ENCODE measurements at regions not wholly inside any gene's neighbourhood (a gene's known extent, or its start where the extent isn't known, plus 50 kb on each side); places are given as distances from the start of the nearest gene placed in this dataset.
"Not testable (repeated sequence)": the region's sequence is repeated elsewhere in the genome, so short reads cannot be mapped to it uniquely, and the experiment has no call there.

DNA sequence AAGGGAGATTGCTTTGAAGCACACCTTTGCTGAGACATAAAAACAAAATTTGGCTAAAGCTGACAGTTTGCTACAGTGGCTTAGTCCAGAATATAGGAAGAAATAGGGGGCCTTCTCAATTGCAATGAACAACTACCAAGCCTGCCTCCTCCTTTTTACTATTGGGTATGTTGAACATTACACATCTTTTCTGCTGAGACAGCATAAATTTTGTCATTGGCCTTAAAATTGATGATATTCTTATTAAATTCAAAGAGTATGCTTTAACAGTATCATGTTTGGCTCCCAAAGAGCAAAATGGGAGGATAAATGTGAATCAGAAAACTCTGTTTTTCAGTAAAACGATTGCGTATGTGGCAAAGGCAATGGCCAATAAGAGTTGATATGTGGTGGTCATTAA is 721.9 kb upstream of the IGFBP7 start:
- DNase-seq: no peak

DNA sequence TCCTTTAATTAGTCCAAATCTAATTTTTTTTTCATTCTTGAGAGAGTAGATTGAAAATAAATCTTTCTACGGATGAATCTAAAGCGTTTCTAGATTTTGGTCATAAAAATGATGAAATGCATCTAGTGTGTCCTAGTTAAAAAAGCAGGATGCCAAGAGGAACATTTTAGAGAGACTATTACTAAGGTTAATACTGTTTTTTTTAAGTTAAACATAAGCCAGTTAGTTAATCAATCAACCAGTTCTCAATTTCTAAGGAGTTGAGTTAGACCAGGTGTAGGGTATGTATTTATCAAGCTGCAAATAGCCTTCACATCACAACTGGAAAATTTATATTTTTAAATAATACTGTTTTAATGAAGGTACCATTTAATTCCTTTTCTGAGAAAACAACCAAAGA is 679.5 kb upstream of the IGFBP7 start:
- DNase-seq: no peak

DNA sequence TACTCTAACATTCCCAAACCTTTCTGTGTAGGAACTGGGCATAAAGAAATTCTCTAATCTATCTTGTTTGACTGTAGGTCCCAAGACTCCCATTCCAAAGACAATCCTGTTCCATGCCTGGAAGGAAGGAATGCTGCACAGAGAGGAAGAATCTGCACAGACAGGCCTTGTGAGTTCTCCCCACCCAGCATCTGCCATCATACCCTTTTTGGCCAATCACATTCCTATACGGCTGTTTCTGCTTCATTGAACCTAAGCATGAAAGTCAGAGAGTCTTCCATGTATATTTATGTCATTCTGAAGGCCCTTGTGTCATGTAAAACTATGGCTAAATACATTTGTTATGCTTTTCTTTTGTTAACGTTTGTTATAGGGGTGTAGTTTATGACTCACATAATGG is 667.7 kb upstream of the IGFBP7 start:
- no peak for DNase-seq

DNA sequence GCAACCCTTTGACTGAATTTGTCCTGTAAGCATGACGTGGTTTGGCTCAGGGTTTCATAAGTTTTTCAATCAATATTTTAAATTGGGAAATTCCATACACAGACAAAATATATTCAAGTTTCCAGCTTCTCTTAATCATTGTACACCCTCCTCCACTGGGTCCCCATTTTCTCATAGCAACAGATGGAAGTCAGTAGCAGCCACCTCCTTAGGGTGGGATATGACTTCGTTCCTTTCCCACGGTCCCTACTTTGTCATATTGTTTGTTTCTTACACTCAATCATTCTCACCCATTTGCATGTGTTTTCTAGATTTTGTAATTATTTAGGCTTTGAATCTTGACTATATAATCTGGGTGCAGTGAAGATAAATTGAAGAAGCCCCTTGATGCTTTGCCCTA is 664.5 kb upstream of the IGFBP7 start:
- no peak for DNase-seq

DNA sequence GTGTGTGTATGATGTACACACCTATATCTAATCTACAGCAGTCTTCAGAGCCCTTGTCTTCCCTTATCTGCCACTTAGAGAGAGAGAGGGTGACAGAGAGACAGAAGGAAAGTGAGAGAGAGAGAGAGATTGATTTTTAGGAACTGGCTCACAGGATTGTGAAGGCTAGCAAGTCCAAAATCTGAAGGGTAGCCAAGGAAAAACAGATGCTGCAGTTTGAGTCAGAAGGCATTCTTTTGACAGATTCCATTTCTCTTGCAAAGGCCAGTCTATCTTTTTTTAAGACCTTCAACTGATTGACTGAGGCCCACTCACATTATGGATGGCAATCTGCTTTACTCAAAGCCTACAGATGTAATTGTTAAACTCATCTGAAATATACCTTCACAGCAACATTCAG is 664.0 kb upstream of the IGFBP7 start:
- no peak for DNase-seq

DNA sequence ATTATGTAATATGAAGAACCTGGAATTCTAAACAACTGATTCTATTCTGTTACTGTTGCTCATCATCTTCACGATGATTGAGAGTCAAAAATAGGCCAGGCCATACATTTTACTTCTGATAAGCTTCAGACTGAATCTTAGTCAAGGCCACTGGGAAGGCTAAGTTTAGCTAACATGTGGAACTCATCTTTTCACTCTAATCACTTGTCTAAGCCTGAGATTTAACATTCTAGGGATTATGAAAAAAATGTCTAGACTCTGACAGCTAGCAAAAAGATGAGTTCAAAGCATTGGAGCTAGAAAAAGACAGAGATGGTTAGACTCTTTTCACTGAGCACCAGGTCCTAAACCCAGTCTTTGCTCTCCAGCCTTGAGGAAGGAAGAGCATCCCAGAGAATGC is 656.2 kb upstream of the IGFBP7 start:
- no peak for DNase-seq

DNA sequence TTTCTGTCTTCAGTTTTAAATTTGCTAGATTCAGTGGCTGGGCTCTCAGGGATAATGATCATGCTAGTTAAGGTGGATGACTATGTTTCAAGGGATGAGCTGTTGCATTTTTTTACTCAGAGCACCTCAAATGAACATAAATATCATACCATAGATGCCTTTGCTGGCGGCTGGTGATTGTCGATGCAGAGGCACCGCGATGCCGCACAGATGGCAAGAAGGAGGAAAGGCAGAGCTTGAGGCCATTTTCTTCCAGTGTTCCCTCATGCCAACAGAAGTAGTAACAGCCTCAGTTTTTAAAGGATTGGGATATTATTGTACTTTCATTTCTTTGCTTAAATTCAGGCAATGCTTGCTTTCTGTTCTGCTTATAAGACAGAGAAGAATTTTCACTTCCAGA is 654.7 kb upstream of the IGFBP7 start:
- no peak for DNase-seq

DNA sequence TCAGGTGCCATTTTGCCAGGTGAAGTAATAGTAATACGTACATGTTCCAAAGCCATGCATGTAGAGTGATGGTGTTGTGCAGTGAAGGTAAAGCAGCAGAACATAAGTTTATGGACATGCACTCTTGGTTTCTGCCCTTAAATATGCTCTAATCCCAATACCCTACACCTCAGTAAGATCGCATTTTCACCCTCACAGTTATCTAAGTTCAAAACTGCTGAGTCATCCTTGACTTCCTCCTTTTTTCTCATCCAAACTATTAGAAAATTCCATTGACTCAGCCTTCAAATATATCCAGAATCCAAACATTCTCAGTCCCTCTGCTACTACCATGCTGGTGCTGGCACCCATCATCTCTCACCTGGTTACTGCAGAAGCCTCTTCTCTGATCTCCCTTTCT is 652.9 kb upstream of the IGFBP7 start:
- no peak for DNase-seq

DNA sequence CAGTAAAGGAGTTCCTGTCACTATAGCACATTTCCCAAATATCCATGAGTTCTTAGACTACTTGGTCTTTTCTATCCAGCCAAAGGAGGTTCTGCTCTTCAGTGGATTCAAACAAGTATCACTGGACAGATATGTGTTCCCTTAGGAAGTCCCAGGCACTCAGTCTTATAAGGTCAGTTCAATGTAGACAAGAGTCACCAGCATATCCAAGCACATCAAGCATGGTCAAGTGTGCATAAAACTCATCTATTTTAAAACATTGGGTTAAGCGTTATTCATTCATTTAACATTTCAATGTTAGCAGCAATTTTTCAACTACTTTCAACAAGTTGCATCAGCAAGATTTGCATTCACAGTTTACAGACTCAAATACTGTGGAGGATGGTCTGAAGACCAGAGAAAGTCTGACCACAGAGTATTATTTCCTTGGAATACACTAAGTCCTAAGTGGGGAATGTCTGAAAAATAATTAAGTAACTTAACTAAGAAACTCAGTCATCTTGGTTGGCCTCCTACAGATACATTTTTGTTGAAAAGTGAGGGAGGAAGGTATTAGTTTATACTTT is 630.5 kb upstream of the IGFBP7 start:
- DNase-seq: no peak

DNA sequence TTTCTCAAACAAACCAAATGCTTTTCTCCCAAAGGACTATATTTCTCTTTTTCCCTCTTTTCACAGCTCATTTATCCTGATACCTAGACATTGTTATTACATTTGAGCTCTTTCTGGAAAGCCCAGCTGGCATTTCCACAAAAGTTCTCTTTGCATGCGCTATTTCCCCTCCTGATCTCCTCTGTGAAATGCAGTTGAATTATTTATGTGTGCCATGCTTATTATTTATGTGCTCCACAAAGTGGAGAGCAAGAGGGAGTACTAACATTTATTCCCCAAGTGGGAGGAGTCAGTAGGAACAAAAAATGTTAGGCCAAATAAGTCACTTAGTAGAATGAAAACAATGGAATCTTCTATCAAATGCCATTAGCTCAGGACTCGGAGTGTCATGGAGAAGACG is 626.6 kb upstream of the IGFBP7 start:
- no peak for DNase-seq

DNA sequence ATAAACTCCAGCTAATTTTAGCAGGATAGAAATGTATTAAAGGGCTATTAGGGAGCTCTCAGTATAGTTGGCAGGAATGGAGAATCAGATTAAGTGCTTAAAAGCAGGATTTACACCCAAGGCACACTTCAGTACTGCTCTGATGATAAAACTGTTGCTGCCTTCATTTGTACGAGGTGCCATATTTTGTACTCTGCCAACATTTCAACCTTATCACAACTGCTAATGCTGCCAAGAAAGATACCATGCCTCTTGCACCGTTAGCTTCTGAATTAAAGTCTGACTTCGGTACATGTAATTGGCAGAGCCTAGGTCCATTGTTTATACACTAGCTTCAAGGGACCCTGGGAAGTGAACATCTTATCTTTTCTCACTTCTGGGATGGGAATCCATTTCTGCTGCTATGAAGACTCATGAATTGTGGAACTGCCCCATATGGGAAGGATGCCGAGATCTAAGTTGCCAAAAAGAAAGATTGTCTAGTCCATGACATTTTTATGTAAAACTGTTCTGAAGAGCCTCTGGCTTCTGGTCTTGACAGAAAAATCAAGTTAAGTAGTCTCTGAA is 624.0 kb upstream of the IGFBP7 start:
- DNase-seq: no peak

DNA sequence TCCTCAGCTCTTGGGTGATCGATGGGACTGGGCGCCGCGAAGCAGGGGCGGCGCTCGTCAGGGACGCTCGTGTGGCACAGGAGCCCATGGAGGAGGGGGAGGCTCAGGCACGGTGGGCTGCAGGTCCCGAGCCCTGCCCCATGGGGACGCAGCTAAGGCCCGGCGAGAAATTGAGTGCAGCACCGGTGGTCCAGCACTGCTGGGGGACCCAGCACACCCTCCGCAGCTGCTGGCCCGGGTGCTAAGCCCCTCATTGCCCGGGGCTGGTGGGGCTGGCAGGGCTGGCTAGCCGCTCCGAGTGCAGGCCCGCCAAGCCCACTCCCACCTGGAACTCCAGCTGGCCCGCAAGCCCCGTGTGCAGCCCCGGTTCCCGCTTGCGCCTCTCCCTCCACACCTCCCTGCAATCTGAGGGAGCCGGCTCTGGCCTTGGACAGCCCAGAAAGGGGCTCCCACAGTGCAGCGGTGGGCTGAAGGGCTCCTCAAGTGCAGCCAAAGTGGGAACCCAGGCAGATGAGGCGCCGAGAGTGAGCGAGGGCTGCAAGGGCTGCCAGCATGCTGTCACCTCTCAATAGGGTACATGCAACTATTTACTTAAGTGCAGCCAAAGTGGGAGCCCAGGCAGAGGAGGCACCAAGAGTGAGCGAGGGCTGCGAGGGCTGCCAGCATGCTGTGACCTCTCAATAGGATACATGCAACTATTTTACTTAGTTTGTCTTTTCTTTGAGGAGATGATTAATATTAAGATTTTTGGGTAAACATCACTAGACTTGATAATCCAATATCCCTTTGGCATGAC is 619.8 kb upstream of the IGFBP7 start:
- DNase-seq: not testable (repeated sequence)

DNA sequence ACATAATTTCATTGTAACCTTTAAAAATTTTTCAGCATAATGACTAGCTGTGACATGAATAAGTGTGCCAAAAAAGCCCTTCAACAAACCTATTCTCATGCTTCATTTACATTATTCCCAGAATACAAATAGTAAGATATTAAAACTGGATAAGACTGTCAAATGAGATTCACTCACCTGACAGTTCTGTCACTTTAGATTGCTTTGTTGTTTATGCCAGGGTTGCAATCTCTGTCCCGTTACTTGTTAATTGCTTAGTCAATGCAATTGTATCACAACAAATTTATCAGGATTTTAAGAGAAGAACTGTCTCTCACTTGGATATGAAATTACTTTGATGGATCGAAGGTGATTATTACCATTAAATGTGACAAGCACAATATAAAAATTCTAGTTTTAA is 616.0 kb upstream of the IGFBP7 start:
- no peak for DNase-seq

DNA sequence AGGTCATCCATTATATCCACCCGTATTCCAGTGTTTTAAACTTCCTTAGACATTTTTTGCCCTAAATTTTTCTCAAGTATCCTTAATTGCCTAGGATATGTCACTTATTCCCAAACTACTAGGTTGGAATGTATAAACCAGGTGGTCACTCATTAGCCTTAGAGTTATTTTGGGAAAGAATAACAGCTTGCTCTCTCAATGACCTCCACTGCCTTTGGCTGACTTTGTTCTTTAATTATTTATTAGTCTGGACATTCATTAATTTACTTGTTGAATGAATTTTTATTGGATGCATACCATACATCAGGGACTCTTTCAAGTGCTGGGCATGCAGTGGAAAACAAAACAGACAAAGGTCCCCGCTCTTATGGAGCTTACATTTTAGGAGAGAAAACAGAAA is 609.3 kb upstream of the IGFBP7 start:
- DNase-seq: no peak

DNA sequence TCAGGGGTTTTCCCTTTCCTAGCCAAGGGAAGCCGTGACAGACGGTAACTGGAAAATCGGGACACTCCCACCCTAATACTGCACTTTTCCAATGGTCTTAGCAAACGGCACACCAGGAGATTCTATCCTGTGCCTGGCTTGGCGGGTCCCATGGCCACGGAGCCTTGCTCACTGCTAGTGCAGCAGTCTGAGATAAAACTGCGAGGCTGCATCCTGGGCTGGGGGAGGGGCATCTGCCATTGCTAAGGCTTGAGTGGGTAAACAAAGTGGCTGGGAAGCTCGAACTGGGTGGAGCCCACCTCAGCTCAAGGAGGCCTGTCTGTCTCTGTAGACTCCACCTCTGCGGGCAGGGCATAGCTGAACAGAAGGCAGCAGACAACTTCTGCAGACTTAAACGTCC is 604.1 kb upstream of the IGFBP7 start:
- not testable (repeated sequence) for DNase-seq

DNA sequence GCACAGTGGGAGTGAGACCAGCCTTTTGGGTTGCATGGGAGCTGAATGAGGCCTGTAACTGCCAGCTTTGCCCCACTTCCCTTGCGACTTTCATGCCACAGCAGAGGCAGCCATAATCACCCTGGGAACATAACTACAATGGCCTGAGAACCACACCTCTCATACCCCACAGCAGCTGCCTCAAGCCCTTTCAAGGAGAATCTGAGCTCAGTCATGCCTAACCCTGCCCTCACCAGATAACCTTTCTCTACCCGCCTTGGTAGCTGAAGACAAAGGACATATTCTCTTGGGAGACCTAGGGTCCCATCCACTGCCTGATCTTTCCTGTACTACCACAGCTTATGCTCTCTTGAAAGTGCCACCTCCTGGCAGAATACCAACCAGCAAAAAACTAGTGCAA is 599.9 kb upstream of the IGFBP7 start:
- no peak for DNase-seq

DNA sequence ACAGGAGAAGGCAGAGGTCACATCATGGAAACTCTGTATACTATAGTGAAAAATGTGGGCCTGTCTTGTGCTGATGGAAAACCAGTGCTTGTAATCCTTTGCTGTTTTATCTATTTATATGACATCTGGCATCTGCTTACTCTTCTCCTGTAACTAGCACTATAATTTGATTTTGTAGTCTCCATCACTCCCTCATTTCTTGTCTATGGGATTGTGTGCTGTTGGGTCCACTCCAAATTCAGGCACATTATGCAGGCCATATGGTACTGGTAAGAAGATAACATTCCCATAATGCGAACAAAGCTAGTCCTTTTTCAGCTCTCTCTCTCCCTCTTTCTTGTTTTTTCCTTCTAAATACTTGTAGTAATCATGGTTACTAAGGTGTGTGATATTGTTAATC is 581.2 kb upstream of the IGFBP7 start:
- DNase-seq: no peak

DNA sequence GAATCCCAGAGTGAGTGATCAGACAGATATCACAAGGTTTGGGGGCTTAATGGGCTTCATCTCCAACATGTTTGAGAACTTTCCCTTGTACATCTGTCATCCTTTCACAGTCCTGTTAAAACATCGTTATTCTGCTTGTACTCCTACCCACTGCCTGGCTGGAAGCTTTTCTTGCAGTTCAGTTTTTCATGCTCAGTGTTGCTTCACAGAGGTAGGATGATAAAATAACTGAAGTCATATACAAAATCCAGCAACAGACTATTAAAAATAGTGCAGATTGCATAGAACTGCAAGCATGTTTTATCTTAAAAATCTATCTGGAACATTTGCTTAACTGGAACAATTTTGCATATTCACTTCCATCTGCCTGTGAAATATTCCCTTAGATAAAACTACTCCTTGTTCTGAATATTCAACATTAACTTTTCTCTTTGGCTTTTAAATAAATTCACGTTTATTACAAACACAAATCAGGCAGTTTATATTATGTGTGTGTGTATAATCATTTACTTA is 579.6 kb upstream of the IGFBP7 start:
- no peak for DNase-seq

DNA sequence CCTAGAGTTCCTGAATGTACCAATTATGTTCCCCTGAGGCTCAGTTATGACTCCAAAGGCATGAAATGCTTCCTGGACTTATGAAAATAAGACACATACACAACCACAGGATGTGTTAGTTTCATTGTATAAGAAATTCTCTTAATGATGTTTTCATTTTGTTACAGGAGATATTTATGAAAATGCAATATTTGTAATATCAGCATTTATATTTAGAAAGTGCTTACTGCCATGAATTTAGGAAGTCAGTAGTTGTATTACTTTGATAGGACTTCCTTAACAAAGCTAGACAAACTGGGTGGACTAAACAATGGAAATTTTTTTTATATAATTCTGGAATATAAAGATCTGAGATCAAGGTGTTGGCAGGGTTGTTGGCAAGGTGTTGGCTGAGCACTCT is 572.1 kb upstream of the IGFBP7 start:
- DNase-seq: no peak

DNA sequence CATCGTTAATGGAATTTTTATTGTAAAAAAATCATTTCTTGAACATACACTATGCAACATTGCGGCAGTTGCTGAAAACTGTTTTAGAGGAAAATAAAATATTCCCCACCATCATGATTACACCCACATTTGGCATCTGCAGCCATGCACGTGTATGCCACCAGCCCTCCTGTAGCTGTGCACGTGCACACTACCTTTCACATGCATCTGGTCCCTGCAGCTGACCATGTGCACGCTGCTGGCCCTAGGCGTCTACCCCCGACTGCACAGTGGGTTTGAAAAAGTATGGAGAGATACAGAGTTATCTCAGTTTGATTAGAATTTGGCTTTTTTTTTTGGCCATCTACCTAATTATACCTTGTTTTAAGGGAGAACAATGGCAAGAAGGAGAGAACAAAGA is 569.8 kb upstream of the IGFBP7 start:
- no peak for DNase-seq

DNA sequence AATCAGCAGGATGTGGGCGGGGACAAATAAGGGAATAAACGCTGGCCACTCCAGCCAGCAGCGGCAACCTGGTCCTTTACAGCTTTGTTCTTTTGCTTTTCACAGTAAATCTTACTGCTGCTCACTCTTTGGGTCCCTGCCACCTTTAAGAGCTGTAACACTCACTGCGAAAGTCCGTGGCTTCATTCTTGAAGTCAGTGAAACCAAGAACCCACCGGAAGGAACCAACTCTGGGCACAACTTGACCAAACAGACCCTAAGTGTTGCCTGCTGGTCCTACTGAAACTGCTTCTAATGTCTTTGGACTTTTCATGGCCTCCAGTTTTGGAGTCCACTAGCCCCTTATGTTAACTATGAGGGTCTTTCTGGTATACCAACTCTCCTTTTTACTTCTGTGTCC is 566.2 kb upstream of the IGFBP7 start:
- DNase-seq: no peak

DNA sequence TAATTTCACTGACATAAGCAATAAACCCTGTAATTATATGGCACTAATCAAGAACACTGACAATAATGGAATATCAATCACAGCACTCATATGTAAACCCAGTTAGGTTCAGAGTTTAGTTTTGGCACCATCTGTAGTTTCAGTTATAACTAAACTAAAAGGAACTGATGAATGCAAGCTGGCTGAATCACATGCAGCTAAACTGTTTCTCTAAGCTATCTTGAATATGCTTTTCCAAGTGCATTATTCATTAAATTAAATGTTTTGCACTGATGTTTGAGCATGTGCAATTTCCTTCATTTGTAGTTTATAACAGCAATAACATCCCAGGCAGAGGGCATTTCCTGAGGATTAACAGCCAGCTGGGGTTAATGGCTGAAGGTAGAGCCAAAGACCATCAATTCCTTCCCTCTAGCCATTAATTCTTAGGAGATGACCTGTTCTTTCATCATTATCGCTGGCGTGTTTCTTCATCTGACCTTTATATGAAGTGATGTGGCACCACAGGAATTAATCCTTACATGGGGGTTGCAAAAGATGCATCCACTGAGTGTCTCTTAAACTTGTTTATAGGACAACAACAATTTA is 562.8 kb upstream of the IGFBP7 start:
- DNase-seq: no peak

DNA sequence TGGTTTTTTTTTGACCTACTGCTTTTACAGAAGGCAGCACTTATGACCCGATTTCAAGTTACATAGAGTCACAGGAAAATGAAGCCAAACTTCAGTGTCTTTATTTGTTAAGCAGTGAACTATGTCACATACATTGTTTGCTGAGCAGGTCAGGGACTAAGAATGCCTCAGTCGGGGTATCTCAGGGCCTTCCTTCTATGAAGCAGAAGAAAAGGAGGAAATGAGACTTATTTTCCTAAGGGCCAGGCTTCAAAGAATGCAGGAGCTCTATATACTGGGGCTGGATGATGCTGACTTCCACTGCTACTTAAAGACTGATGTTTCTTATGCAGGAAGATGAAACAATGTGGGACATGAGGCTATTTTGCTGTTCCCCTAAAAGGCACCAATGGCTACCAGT is 558.4 kb upstream of the IGFBP7 start:
- no peak for DNase-seq

DNA sequence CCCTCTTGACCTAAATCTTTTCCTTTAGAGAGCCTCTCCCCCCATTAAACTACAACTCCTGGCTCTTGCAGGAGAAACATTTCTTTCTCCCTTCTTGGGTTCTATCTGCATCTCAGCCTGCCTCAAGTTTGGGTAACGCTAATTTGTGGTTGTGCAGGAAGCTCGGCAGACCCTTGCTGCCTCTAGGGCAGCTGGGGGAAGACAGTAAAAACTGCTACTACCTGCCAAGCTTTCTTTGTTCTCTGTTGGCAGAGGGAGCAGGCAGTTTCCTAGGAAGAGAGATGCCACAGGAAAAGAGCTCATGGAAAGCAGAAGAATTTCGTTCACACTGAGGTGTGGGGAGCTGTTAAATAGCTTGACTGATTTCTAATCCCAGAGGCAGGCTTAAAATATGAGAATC is 555.6 kb upstream of the IGFBP7 start:
- DNase-seq: no peak

Data from activated effector memory CD4-positive, alpha-beta T cell treated with Interleukin-2 at 50 U/mL for 16 hours (primary cell).